ENCODE measurements at regions not wholly inside any gene's neighbourhood (a gene's known extent, or its start where the extent isn't known, plus 50 kb on each side); places are given as distances from the start of the nearest gene placed in this dataset.

GRCh38 chr5:105529851-105530250 is 1967.3 kb upstream of the NUDT12 start:
- H3K9me3 ChIP-seq = no peaks in the 10 kb centered on the region

GRCh38 chr5:105508519-105508918 is 1945.9 kb upstream of the NUDT12 start:
- H3K4me1 ChIP-seq = no peaks in the 10 kb centered on the region
- ATAC-seq (no peak), DNase-seq (no peak)
- intact Hi-C loops (cut with DNase I; ENCODE audit: low total_unique reads) = no loop called here
- H3K27ac ChIP-seq = no peak overlapping the region
- no peaks in the 10 kb centered on the region for H3K9me3 ChIP-seq
- no peaks in the 10 kb centered on the region for H3K36me3 ChIP-seq
- no peaks in the 10 kb centered on the region for H3K27me3 ChIP-seq
- H3K4me3 ChIP-seq = no peak overlapping the region
- no peak for TF ChIP-seq CTCF (IDR thresholded peaks at IDR 0.05 in 4 of 5, conservative IDR thresholded peaks at IDR 0.05 in 1 of 5)
- TF ChIP-seq POLR2A (IDR thresholded peaks at IDR 0.05) = no peak
- in situ Hi-C loops (cut with MboI; ENCODE audit: low sequenced_read_pairs in 4 of 4) = no loop called here

More at GRCh38 chr5:105529851-105530250, 1967.3 kb upstream of the NUDT12 start:
- no peak for DNase-seq
- no peaks in the 10 kb centered on the region for H3K27me3 ChIP-seq
- ATAC-seq = no peak
- in situ Hi-C loops (cut with MboI; ENCODE audit: low sequenced_read_pairs in 4 of 4) (no loop called here), intact Hi-C loops (cut with DNase I; ENCODE audit: low total_unique reads) (no loop called here)
- no peak overlapping the region for H3K4me3 ChIP-seq
- TF ChIP-seq CTCF (IDR thresholded peaks at IDR 0.05 in 4 of 5, conservative IDR thresholded peaks at IDR 0.05 in 1 of 5) (no peak), POLR2A (IDR thresholded peaks at IDR 0.05) (no peak)
- no peak overlapping the region for H3K27ac ChIP-seq
- no peaks in the 10 kb centered on the region for H3K36me3 ChIP-seq
- H3K4me1 ChIP-seq = no peaks in the 10 kb centered on the region

- no peak overlapping the region for H3K4me3 ChIP-seq
- no peaks in the 10 kb centered on the region for H3K36me3 ChIP-seq
- in situ Hi-C loops (cut with MboI; ENCODE audit: low sequenced_read_pairs in 4 of 4) = no loop called here
- no peak for ATAC-seq
- no peak overlapping the region for H3K27ac ChIP-seq
- H3K9me3 ChIP-seq = no peaks in the 10 kb centered on the region
- no peaks in the 10 kb centered on the region for H3K27me3 ChIP-seq
- intact Hi-C loops (cut with DNase I; ENCODE audit: low total_unique reads) = no loop called here
- TF ChIP-seq POLR2A (IDR thresholded peaks at IDR 0.05) = no peak
- TF ChIP-seq CTCF (IDR thresholded peaks at IDR 0.05 in 4 of 5, conservative IDR thresholded peaks at IDR 0.05 in 1 of 5) = no peak
- H3K4me1 ChIP-seq = no peaks in the 10 kb centered on the region
- no peak for DNase-seq
Measured at GRCh38 chr5:105506692-105507277, 1944.2 kb upstream of the NUDT12 start.

GRCh38 chr5:105503950-105504349 is 1941.4 kb upstream of the NUDT12 start:
- no peaks in the 10 kb centered on the region for H3K9me3 ChIP-seq
- in situ Hi-C loops (cut with MboI; ENCODE audit: low sequenced_read_pairs in 4 of 4) = no loop called here
- no peak overlapping the region for H3K4me3 ChIP-seq
- no peaks in the 10 kb centered on the region for H3K27me3 ChIP-seq
- no peaks in the 10 kb centered on the region for H3K36me3 ChIP-seq
- intact Hi-C loops (cut with DNase I; ENCODE audit: low total_unique reads) = no loop called here
- ATAC-seq = no peak
- TF ChIP-seq POLR2A (IDR thresholded peaks at IDR 0.05) = no peak
- no peak for TF ChIP-seq CTCF (IDR thresholded peaks at IDR 0.05 in 4 of 5, conservative IDR thresholded peaks at IDR 0.05 in 1 of 5)
- no peaks in the 10 kb centered on the region for H3K4me1 ChIP-seq
- no peak for DNase-seq
- H3K27ac ChIP-seq = no peak overlapping the region

- DNase-seq (no peak), ATAC-seq (no peak)
- in situ Hi-C loops (cut with MboI; ENCODE audit: low sequenced_read_pairs in 4 of 4) (no loop called here), intact Hi-C loops (cut with DNase I; ENCODE audit: low total_unique reads) (no loop called here)
- no peak overlapping the region for H3K27ac ChIP-seq
- H3K27me3 ChIP-seq = no peaks in the 10 kb centered on the region
- no peak overlapping the region for H3K4me3 ChIP-seq
- TF ChIP-seq POLR2A (IDR thresholded peaks at IDR 0.05) = no peak
- no peak for TF ChIP-seq CTCF (IDR thresholded peaks at IDR 0.05 in 4 of 5, conservative IDR thresholded peaks at IDR 0.05 in 1 of 5)
- no peaks in the 10 kb centered on the region for H3K36me3 ChIP-seq
- H3K9me3 ChIP-seq = no peaks in the 10 kb centered on the region
- no peaks in the 10 kb centered on the region for H3K4me1 ChIP-seq
Measured at GRCh38 chr5:105501315-105501714, 1938.7 kb upstream of the NUDT12 start.
